Pancreas (tissue), 10 donors: ENCODE measurements at regions not wholly inside any gene's neighbourhood (a gene's known extent, or its start where the extent isn't known, plus 50 kb on each side); places are given as distances from the start of the nearest gene placed in this dataset.

Experiments
- ATAC-seq, 4 donors: fragments of 200-7000 bp; cut with Tn5 transposase; one replicate each; pipeline versions ENCODE4 v1.8.0 to v1.9.1; 2020; ENCODE audit warnings: mild to moderate bottlenecking in 4 of 4, moderate library complexity in 4 of 4
- DNase-seq, 6 donors: peaks; one replicate each; pipeline ENCODE4 v3.0.0-alpha.2; 2020
- FAIRE-seq: peaks from 2 replicates; lab custom pipeline; 2012; peaks lifted over from hg19 to GRCh38; lab: Jason Lieb, UNC
- H3K27ac ChIP-seq, 4 donors: fragments of 200-600 bp; sonication (generic); 1 replicate in 3 of 4; 2 replicates in 1 of 4; pipeline versions ENCODE4 v1.5.0 to v1.8.0; 2020
- H3K27me3 ChIP-seq, 4 donors: fragments of 200-600 bp; one replicate each; pipeline ENCODE4 v1.8.0; 2021
- H3K36me3 ChIP-seq, 3 donors: fragments of 200-600 bp; sonication (generic) in 1 of 3; one replicate each; pipeline versions ENCODE4 v1.5.0 to v1.8.0; 2020 to 2021
- H3K4me1 ChIP-seq, 3 donors: fragments of 200-600 bp; one replicate each; pipeline ENCODE4 v1.8.0; 2021
- H3K4me3 ChIP-seq, 4 donors: fragments of 200-600 bp; sonication (generic) in 2 of 4; one replicate each; pipeline versions ENCODE4 v1.5.0 to v1.8.0; 2020 to 2021
- H3K9me3 ChIP-seq, 4 donors: fragments of 200-600 bp; one replicate each; pipeline ENCODE4 v1.8.0; 2021
- CTCF ChIP-seq, 4 donors: fragments of 200-600 bp; sonication (generic) in 3 of 4; IDR thresholded peaks; one replicate each; pipeline versions ENCODE4 v1.5.0 to v1.8.0; 2021; ENCODE audit warnings: antibody characterized with exemption in 4 of 4
- WGBS, 2 donors: extraction: QIAGEN DNeasy Blood & Tissue Kit; methylation state at CpG; one replicate each; pipeline ENCODE4 v1.1.7; 2013; 5-methylcytosine and 5-hydroxymethylcytosine counted together
- intact Hi-C, 3 donors: fragments of 100-400 bp; cut with DNase I; formaldehyde crosslinking; loops; one replicate each; pipeline versions ENCODE4 v1.11.1 to v1.14.2; 2022
- donor health status: healthy with polysubstance abuse.
- donor health status: DM: no; HTN: no; CAD: no; lungs with moderate emphysema.
- donor health status: DM: no; HTN: no; CAD: no.
- donor health status: control.
- donor health status: control.
- donor health status: Bipolar disorder and iron deficiency.
- donor health status: DM: yes; HTN: yes; CAD: no.
- donor health status: DM: no; HTN: no; CAD: no.
- donor health status: DM: no; HTN: no; CAD: no.
- donor health status: DM: yes; HTN: yes; CAD: no.

DNA sequence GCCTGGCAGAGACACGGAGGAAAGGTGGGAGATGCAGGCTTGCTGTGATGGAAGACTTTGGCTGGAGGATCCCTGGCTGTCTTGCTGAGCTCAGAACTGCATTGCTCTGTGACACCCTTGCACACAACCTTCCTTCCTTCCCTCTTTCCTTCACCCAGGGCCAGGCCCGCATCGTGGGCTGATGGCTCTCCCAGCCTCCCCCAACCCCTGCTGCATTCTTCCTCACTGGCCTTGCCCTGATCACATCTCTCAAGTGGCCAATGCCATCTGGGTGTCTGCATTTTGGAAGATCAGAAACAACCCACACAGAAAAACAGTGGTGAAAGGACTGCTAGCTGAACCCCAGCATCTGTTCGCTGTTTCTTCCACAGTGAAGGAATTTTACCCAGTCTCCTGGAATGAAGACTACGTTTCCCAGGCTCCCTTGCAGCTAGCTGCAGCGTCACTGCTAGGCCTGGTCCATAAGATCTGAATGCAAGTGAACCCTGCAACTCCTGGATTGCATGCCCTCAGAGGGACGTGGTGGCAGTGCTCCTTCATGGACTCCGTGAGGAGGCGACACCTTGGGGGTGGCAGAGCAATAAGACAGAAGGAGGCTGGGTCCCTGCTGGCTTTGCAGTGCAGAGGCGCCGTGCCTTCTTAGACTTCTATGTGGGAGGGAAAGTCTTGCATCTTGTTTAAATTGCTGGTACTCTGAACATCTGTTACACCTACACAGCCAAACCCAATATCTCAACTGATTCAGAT lies 78.9 kb upstream of the YWHAQ start:
- DNase-seq (no peak), FAIRE-seq (no peak)
- intact Hi-C loops, result no loop called here

DNA sequence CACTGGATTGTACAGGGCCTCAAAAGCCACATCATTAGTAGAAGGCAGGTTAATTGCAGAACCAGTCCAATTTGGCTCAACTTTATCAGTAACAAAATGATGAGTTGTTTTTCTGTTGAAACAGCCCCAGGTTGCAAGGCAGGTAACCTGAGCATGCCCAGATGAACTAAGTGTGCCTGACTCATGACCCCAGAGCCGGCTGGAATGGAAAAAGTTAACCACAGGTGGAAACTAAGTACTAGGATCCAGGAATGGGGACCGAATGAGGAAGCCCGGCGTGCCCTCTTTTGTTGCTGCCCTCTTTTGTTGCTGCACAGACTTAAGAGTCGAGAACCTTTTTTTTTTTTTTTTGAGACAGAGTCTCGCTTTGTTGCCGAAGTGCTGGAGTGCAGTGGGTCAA lies 79.5 kb upstream of the YWHAQ start:
- H3K9me3 ChIP-seq, result no peaks in the 10 kb centered on the region
- DNase-seq (no peak), FAIRE-seq (no peak), ATAC-seq (no peak)
- H3K4me1 ChIP-seq, result no peaks in the 10 kb centered on the region
- H3K27me3 ChIP-seq, result no peaks in the 10 kb centered on the region
- H3K4me3 ChIP-seq, result no peak overlapping the region
- no peak for TF ChIP-seq CTCF (IDR thresholded peaks at IDR 0.05)
- WGBS, 2 donors, result 85 to 86% methylated on average over 7 of the region's 7 CpGs
- intact Hi-C loops, result no loop called here
- no peaks in the 10 kb centered on the region for H3K36me3 ChIP-seq
- no peak overlapping the region for H3K27ac ChIP-seq

More for the DNA sequence above, 78.9 kb upstream of the YWHAQ start:
- H3K9me3 ChIP-seq, result no peaks in the 10 kb centered on the region
- no peaks in the 10 kb centered on the region for H3K36me3 ChIP-seq
- no peaks in the 10 kb centered on the region for H3K4me1 ChIP-seq
- H3K4me3 ChIP-seq, result no peak overlapping the region
- no peak overlapping the region for H3K27ac ChIP-seq
- no peak for TF ChIP-seq CTCF (IDR thresholded peaks at IDR 0.05)
- no peaks in the 10 kb centered on the region for H3K27me3 ChIP-seq
- no peak for ATAC-seq
- WGBS, 2 donors, result 87 to 94% methylated on average over 11 of the region's 11 CpGs

- ATAC-seq (no peak), DNase-seq (no peak), FAIRE-seq (no peak)
- intact Hi-C loops, result no loop called here
- 85 to 86% methylated on average over 11 of the region's 11 CpGs for WGBS, 2 donors
- no peaks in the 10 kb centered on the region for H3K27me3 ChIP-seq
- H3K36me3 ChIP-seq, result no peaks in the 10 kb centered on the region
- H3K4me1 ChIP-seq, result no peaks in the 10 kb centered on the region
- no peak for TF ChIP-seq CTCF (IDR thresholded peaks at IDR 0.05)
- no peak overlapping the region for H3K27ac ChIP-seq
- H3K9me3 ChIP-seq, result no peaks in the 10 kb centered on the region
- H3K4me3 ChIP-seq, result no peak overlapping the region
These were observed 81.5 kb upstream of the YWHAQ start for GRCh38 chr2:9712263-9712662.

GRCh38 chr2:9714630-9715214 lies 83.9 kb upstream of the YWHAQ start:
- TF ChIP-seq CTCF (IDR thresholded peaks at IDR 0.05), result no peak
- Histone ChIP-seq H3K27me3 (no peaks in the 10 kb centered on the region), H3K4me1 (no peaks in the 10 kb centered on the region), H3K27ac (no peak overlapping the region), H3K9me3 (no peaks in the 10 kb centered on the region), H3K36me3 (no peaks in the 10 kb centered on the region), H3K4me3 (no peak overlapping the region)
- FAIRE-seq, result no peak
- no peak for ATAC-seq
- WGBS, 2 donors, result 75 to 82% methylated on average over 14 of the region's 14 CpGs
- intact Hi-C loops, result no loop called here
- DNase-seq, result no peak

DNA sequence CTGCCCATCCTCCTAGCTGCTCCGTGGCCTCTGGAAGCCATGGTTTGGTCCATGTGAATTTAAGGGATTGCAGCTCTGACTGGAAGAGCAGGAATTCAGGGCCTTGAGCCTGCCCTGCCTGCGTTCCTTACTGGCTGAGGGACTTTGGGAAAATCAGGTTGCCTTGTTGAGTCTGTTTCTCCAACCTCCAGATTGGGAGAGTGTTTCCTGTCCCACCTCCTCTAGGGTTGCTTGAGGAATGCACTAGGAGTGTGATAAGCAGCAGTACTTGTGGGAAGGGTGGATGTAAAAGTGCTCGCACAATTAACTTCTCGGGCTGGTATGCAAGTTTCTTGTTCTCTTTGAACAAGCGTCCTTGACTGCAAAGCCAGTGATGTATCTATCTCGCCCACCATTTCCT lies 84.4 kb upstream of the YWHAQ start:
- TF ChIP-seq CTCF (IDR thresholded peaks at IDR 0.05), result no peak
- WGBS, 2 donors, result 83% methylated on average over 6 of the region's 6 CpGs
- Histone ChIP-seq H3K9me3 (no peaks in the 10 kb centered on the region), H3K27me3 (no peaks in the 10 kb centered on the region), H3K4me1 (no peaks in the 10 kb centered on the region), H3K36me3 (no peaks in the 10 kb centered on the region), H3K4me3 (no peak overlapping the region), H3K27ac (no peak overlapping the region)
- DNase-seq (no peak), ATAC-seq (no peak), FAIRE-seq (no peak)
- intact Hi-C loops, result no loop called here
